NCI-H1417 (cell line): ENCODE measurements at regions not wholly inside any gene's neighbourhood (a gene's known extent, or its start where the extent isn't known, plus 50 kb on each side); places are given as distances from the start of the nearest gene placed in this dataset.

ENCODE experiments used
- DNase-seq, 3 experiments: peaks; one replicate each; lab custom pipeline; 2025; lab: John Stamatoyannopoulos, UW

GRCh38 chr4:149121023-149121404 lies 678.8 kb upstream of the NR3C2 start:
- no peak for DNase-seq

- peak in 1 of 3 experiments; percentile 3 for DNase-seq
Observed at GRCh38 chr4:149120331-149121022, 678.3 kb upstream of the NR3C2 start.

- peak in 1 of 3 experiments; percentile 29 for DNase-seq
Observed at GRCh38 chr4:149116806-149117205, 674.6 kb upstream of the NR3C2 start.

- DNase-seq: no peak
Observed at GRCh38 chr4:149113804-149114430, 671.7 kb upstream of the NR3C2 start.

GRCh38 chr4:149112109-149112508 lies 669.9 kb upstream of the NR3C2 start:
- no peak for DNase-seq

GRCh38 chr4:149110481-149110880 lies 668.3 kb upstream of the NR3C2 start:
- peak in 1 of 3 experiments; percentile 7 for DNase-seq

- DNase-seq: no peak
Observed at GRCh38 chr4:149108626-149109025, 666.4 kb upstream of the NR3C2 start.

GRCh38 chr4:149102765-149103164 lies 660.6 kb upstream of the NR3C2 start:
- no peak for DNase-seq

GRCh38 chr4:149101649-149102048 lies 659.4 kb upstream of the NR3C2 start:
- DNase-seq: no peak

GRCh38 chr4:149095811-149096210 lies 653.6 kb upstream of the NR3C2 start:
- DNase-seq: no peak

- DNase-seq: no peak
Observed at GRCh38 chr4:149095001-149095400, 652.8 kb upstream of the NR3C2 start.

- no peak for DNase-seq
Observed at GRCh38 chr4:149084144-149084543, 641.9 kb upstream of the NR3C2 start.

GRCh38 chr4:149077181-149077580 lies 635.0 kb upstream of the NR3C2 start:
- DNase-seq: no peak

GRCh38 chr4:149076401-149076800 lies 634.2 kb upstream of the NR3C2 start:
- no peak for DNase-seq

GRCh38 chr4:149072384-149072783 lies 630.2 kb upstream of the NR3C2 start:
- DNase-seq: no peak

- no peak for DNase-seq
Observed at GRCh38 chr4:149065753-149066152, 623.5 kb upstream of the NR3C2 start.

- DNase-seq: no peak
Observed at GRCh38 chr4:149062997-149063396, 620.8 kb upstream of the NR3C2 start.

GRCh38 chr4:149057594-149057993 lies 615.4 kb upstream of the NR3C2 start:
- DNase-seq: no peak

GRCh38 chr4:149056615-149057014 lies 614.4 kb upstream of the NR3C2 start:
- DNase-seq: no peak

GRCh38 chr4:149055624-149056023 lies 613.4 kb upstream of the NR3C2 start:
- no peak for DNase-seq

- DNase-seq: no peak
Observed at GRCh38 chr4:149050840-149051239, 608.6 kb upstream of the NR3C2 start.

GRCh38 chr4:149048451-149049143 lies 606.4 kb upstream of the NR3C2 start:
- no peak for DNase-seq

- DNase-seq: no peak
Observed at GRCh38 chr4:149047368-149047767, 605.2 kb upstream of the NR3C2 start.
